Ovary (tissue), 3 donors: ENCODE measurements at regions not wholly inside any gene's neighbourhood (a gene's known extent, or its start where the extent isn't known, plus 50 kb on each side); places are given as distances from the start of the nearest gene placed in this dataset.

Experiments used
- CTCF ChIP-seq, 3 donors: fragments of 450-650 bp in 2 of 3; fragments of 200-600 bp in 1 of 3; IDR thresholded peaks; one replicate each; pipeline versions ENCODE4 v1.5.1 to v1.8.0; 2016 to 2022; ENCODE audit warnings: antibody characterized with exemption in 3 of 3, mild to moderate bottlenecking in 1 of 3
- POLR2A ChIP-seq: fragments of 450-650 bp; IDR thresholded peaks from one replicate; pipeline ENCODE4 v1.6.1; 2017; ENCODE audit warnings: antibody characterized with exemption, mild to moderate bottlenecking, moderate library complexity
- donor health status: DM: no; HTN: no; CAD: no.

DNA sequence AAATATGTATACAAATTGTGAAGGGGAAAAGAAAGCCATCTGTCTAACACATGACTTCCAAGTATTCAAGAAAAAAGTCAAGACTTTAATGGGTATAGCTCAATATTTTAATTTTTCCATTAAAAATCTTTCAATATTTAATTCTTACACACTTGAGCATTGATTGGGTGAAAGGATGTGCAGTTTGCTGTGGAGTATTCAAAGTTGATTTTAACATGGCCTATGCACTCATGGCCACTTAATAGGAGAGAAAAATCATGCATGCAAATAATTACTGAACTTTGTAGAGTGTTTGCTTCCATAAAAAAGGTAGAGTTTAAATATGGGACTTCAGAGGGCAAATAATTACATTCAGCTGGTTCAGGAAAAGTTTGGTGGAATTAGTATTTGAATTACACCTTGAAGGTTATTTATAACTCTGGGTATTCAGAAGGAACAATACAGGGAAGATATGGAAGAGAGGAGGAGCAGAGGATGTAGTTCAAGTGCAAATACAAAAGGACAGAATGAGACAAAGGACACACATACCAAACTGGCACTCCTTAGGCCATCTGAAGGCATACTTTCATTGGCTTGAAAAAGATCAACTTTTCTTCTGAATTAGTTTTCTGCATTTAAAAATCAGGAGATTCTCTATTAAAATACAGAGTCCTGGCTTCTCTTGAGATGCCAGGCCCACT lies 90.1 kb downstream of the OTOL1 start:
- TF ChIP-seq CTCF (IDR thresholded peaks at IDR 0.05) (no peak), POLR2A (no peak)
